ENCODE measurements at regions not wholly inside any gene's neighbourhood (a gene's known extent, or its start where the extent isn't known, plus 50 kb on each side); places are given as distances from the start of the nearest gene placed in this dataset.
"Not testable (repeated sequence)": the region's sequence is repeated elsewhere in the genome, so short reads cannot be mapped to it uniquely, and the experiment has no call there.

- ChIA-PET POLR2A (no interaction called here), CTCF (no interaction called here)
- Mint-ChIP-seq H3K36me3 (peaks cover 12% of the 10 kb centered on the region), H3K4me1 (peaks cover 24% of the 10 kb centered on the region), H3K9me3 (peaks cover 16% of the 10 kb centered on the region), H3K27ac (0 out of 2 replicates have a peak overlapping the region, but pooled peaks have one; percentile 12), H3K27me3 (ENCODE audit: low read depth) (no peaks in the 10 kb centered on the region), H3K4me3 (no peak overlapping the region)
- TF ChIP-seq ZNF138 (CRISPR knock-in tag; conservative IDR thresholded peaks at IDR 0.05) (no peak), ZNF532 (CRISPR knock-in tag; IDR thresholded peaks at IDR 0.05; ENCODE audit: borderline replicate concordance) (no peak), ZNF121 (CRISPR knock-in tag; IDR thresholded peaks at IDR 0.05) (peak; percentile 30; the same call in 1 of the 2 replicates), NR2C2 (CRISPR knock-in tag; IDR thresholded peaks at IDR 0.05) (no peak)
- TF ChIP-seq, protein P1, sequence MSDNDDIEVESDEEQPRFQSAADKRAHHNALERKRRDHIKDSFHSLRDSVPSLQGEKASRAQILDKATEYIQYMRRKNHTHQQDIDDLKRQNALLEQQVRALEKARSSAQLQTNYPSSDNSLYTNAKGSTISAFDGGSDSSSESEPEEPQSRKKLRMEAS (CRISPR knock-in tag; IDR thresholded peaks at IDR 0.05): no peak
- DNase-seq (ENCODE audit: low spot score): no peak
- ATAC-seq: no peak
Measured at GRCh38 chr6:14889188-14889587, 356.7 kb upstream of the JARID2 start.

- Mint-ChIP-seq H3K36me3 (peaks cover 18% of the 10 kb centered on the region), H3K9me3 (peaks cover 19% of the 10 kb centered on the region), H3K27me3 (ENCODE audit: low read depth) (peaks cover under 1% of the 10 kb centered on the region; the same call in 1 of the 2 replicates), H3K4me1 (peaks cover 17% of the 10 kb centered on the region), H3K27ac (no peak overlapping the region; the same call in 1 of the 2 replicates), H3K4me3 (no peak overlapping the region)
- no peak for ATAC-seq
- no peak for TF ChIP-seq E2F5 (CRISPR knock-in tag; IDR thresholded peaks at IDR 0.05)
- TF ChIP-seq ATF1 (CRISPR knock-in tag; IDR thresholded peaks at IDR 0.05): no peak
- TF ChIP-seq ATF2 (CRISPR knock-in tag; IDR thresholded peaks at IDR 0.05; ENCODE audit: borderline replicate concordance, low read depth): no peak
- TF ChIP-seq ZNF396 (CRISPR knock-in tag; IDR thresholded peaks at IDR 0.05; ENCODE audit: borderline replicate concordance): no peak
- CTCF ChIA-PET: interaction anchor here (1.2 kb wide), 1 partner anchor 9 kb away, joined by 3 read pairs; no protein-coding TSS in a partner anchor
- no peak for DNase-seq (ENCODE audit: low spot score)
- POLR2A ChIA-PET: no interaction called here
Measured at GRCh38 chr6:14889611-14890593, 356.0 kb upstream of the JARID2 start.

GRCh38 chr6:14891820-14892375 is 354.0 kb upstream of the JARID2 start:
- ATAC-seq; H3K4me3 Mint-ChIP-seq; POLR2A ChIA-PET; CTCF ChIA-PET; DNase-seq (ENCODE audit: low spot score); H3K27me3 Mint-ChIP-seq (ENCODE audit: low read depth): not testable (repeated sequence)
- Mint-ChIP-seq H3K27ac (peak overlapping the region; percentile 12; the same call in 1 of the 2 replicates), H3K36me3 (peaks cover 23% of the 10 kb centered on the region), H3K9me3 (peaks cover 27% of the 10 kb centered on the region), H3K4me1 (peaks cover 16% of the 10 kb centered on the region)
